PC-3 (cell line): ENCODE measurements at regions not wholly inside any gene's neighbourhood (a gene's known extent, or its start where the extent isn't known, plus 50 kb on each side); places are given as distances from the start of the nearest gene placed in this dataset.

Source experiments
- ATAC-seq: fragments of 200-7000 bp; cut with Tn5 transposase; 2 replicates; pipeline ENCODE4 v1.9.1; 2020; ENCODE audit warnings: mild to moderate bottlenecking, moderate library complexity
- BruUV-seq: library from RNA; stranded (reverse); fragments of 400-500 nt; replicated peaks from 2 replicates; lab custom pipeline; 2021; lab: Mats Ljungman, UMichigan
- CTCF ChIA-PET: fragments of 300-600 bp; sonication (Branson Sonifier 250); formaldehyde crosslinking; loops from one replicate; lab custom pipeline; 2022; ENCODE audit warnings: antibody characterized with exemption; lab: Charles Lee
- POLR2A ChIA-PET: fragments of 300-600 bp; sonication (Branson Sonifier 250); formaldehyde crosslinking; loops from one replicate; lab custom pipeline; 2022; ENCODE audit warnings: antibody characterized with exemption; ENCODE audit not compliant: unreplicated experiment; lab: Charles Lee
- DNase-seq: peaks from one replicate; pipeline ENCODE4 v3.0.0-alpha.2; 2015
- H2AFZ ChIP-seq: fragments of 300-600 bp; sonication (generic); 2 replicates; pipeline ENCODE4 v1.6.0; 2016; ENCODE audit warnings: antibody characterized with exemption, low read length
- H3F3A ChIP-seq: fragments of 300-600 bp; sonication (generic); one replicate; pipeline ENCODE4 v1.6.0; 2017; ENCODE audit warnings: antibody characterized with exemption, low read length, control low read depth, mild to moderate bottlenecking; ENCODE audit not compliant: unreplicated experiment
- H3K27ac ChIP-seq: fragments of 300-600 bp; sonication (generic); 2 replicates; pipeline ENCODE4 v1.5.1; 2016; ENCODE audit warnings: mild to moderate bottlenecking, low read length
- H3K27me3 ChIP-seq: fragments of 300-600 bp; sonication (generic); 2 replicates; pipeline ENCODE4 v1.6.1; 2016; ENCODE audit warnings: low read length, mixed read lengths
- H3K36me3 ChIP-seq: fragments of 300-600 bp; sonication (generic); 2 replicates; pipeline ENCODE4 v1.6.1; 2016; ENCODE audit warnings: low read depth, mixed run types, low read length, mixed read lengths
- H3K4me1 ChIP-seq: fragments of 300-600 bp; sonication (generic); 2 replicates; pipeline ENCODE4 v1.5.1; 2016; ENCODE audit warnings: low read length; ENCODE audit not compliant: insufficient read depth
- H3K4me2 ChIP-seq: fragments of 300-600 bp; sonication (generic); 2 replicates; pipeline ENCODE4 v1.6.0; 2016; ENCODE audit warnings: low read length
- H3K4me3 ChIP-seq: fragments of 300-600 bp; sonication (generic); 2 replicates; pipeline ENCODE4 v1.5.1; 2016; ENCODE audit warnings: mild to moderate bottlenecking, low read length, mixed read lengths
- H3K79me2 ChIP-seq: fragments of 300-600 bp; sonication (generic); 2 replicates; pipeline ENCODE4 v1.6.1; 2017; ENCODE audit warnings: low read length, mixed read lengths
- H3K9ac ChIP-seq: fragments of 300-600 bp; sonication (generic); 2 replicates; pipeline ENCODE4 v1.6.0; 2016; ENCODE audit warnings: mild to moderate bottlenecking, low read length
- H3K9me2 ChIP-seq: fragments of 300-600 bp; sonication (generic); replicated peaks from 2 replicates; pipeline ENCODE4 v1.6.1; 2016; ENCODE audit warnings: mixed run types, low read length, mixed read lengths
- H3K9me3 ChIP-seq: fragments of 300-600 bp; sonication (generic); 2 replicates; pipeline ENCODE4 v1.6.1; 2016; ENCODE audit warnings: low read length, mixed read lengths
- H4K20me1 ChIP-seq: fragments of 300-600 bp; sonication (generic); 2 replicates; pipeline ENCODE4 v1.6.1; 2016; ENCODE audit warnings: low read length, mixed read lengths
- EZH2 ChIP-seq: fragments of 300-600 bp; sonication (generic); IDR thresholded peaks from one replicate; pipeline ENCODE4 v1.6.1; 2017; ENCODE audit warnings: antibody characterized with exemption, mild to moderate bottlenecking, low read length; ENCODE audit not compliant: unreplicated experiment
- EZH2phosphoT487 ChIP-seq: fragments of 300-600 bp; sonication (generic); IDR thresholded peaks from 2 replicates; pipeline ENCODE4 v1.6.1; 2018; ENCODE audit warnings: mild to moderate bottlenecking, antibody characterized with exemption, low read length, borderline replicate concordance
- intact Hi-C: fragments of 100-400 bp; cut with micrococcal nuclease; formaldehyde crosslinking; loops from 2 replicates; pipeline ENCODE4 v1.9.0; 2023
- TF ChIP-seq, protein P1 (sequence below): fragments of 300-600 bp; sonication (generic); conservative IDR thresholded peaks from 2 replicates; pipeline ENCODE4 v1.5.1; 2017; ENCODE audit warnings: antibody characterized with exemption, low read depth, mild to moderate bottlenecking, low read length

DNA sequence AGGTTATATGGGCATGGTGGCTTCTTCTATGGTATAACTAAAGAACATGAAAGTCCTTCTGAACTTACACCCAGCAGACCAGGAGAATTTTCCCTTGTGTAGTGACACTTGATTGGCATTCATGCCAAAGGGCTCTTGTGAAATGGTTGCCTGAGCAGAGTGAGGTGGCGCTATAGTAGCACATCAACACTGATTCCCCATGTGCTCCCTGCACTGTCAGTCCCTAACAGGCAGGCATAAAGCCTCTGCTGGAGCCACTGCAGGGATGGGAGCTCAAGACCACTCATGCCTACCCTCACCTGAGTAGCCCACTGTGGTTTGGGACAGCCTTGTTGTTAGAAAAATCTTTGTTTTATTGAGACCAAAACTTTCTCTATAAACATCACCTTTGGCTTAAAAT is 92.6 kb upstream of the LIN7C start:
- CTCF ChIA-PET, result no interaction called here
- H3K9me3 ChIP-seq, result no peaks in the 10 kb centered on the region
- no peaks in the 10 kb centered on the region for H3K9me2 ChIP-seq
- TF ChIP-seq EZH2, result no peak
- TF ChIP-seq, protein P1, sequence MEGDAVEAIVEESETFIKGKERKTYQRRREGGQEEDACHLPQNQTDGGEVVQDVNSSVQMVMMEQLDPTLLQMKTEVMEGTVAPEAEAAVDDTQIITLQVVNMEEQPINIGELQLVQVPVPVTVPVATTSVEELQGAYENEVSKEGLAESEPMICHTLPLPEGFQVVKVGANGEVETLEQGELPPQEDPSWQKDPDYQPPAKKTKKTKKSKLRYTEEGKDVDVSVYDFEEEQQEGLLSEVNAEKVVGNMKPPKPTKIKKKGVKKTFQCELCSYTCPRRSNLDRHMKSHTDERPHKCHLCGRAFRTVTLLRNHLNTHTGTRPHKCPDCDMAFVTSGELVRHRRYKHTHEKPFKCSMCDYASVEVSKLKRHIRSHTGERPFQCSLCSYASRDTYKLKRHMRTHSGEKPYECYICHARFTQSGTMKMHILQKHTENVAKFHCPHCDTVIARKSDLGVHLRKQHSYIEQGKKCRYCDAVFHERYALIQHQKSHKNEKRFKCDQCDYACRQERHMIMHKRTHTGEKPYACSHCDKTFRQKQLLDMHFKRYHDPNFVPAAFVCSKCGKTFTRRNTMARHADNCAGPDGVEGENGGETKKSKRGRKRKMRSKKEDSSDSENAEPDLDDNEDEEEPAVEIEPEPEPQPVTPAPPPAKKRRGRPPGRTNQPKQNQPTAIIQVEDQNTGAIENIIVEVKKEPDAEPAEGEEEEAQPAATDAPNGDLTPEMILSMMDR, result no peak
- no peak for TF ChIP-seq EZH2phosphoT487
- H3K9ac ChIP-seq, result no peak overlapping the region
- H3K36me3 ChIP-seq, result no peaks in the 10 kb centered on the region
- no peaks in the 10 kb centered on the region for H3K4me1 ChIP-seq
- H3F3A ChIP-seq, result no peaks in the 10 kb centered on the region
- DNase-seq (no peak), ATAC-seq (no peak)
- intact Hi-C loops, result no loop called here
- H3K4me2 ChIP-seq, result no peak overlapping the region
- H3K27ac ChIP-seq, result no peak overlapping the region
- no peak overlapping the region for H3K4me3 ChIP-seq
- no peak overlapping the region for H2AFZ ChIP-seq
- POLR2A ChIA-PET, result interaction anchor here (0.7 kb wide), 1 partner anchor 51 kb away, joined by 25 read pairs; no protein-coding TSS in a partner anchor
- no TSS peak for BruUV-seq
- H3K79me2 ChIP-seq, result no peaks in the 10 kb centered on the region
- H3K27me3 ChIP-seq, result no peaks in the 10 kb centered on the region
- H4K20me1 ChIP-seq, result no peaks in the 10 kb centered on the region

DNA sequence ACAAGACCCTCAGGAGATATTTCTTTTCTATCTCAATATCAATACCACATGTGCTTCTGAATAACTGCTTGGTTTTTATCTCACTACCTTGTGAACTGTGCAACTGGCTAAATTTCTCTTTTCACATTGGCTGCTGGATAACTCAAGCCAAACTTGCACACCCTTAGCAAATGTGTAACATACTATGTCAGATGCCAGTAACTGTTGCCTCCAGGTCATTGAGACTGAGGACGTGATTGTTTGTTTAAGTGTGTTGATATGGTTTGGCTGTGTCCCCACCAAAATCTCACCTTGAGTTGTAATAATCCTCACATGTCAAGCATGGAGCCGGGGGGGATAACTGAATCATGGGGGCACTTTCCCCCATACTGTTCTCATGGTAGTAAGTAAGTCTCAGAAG is 90.2 kb upstream of the LIN7C start:
- CTCF ChIA-PET, result no interaction called here
- no peak for TF ChIP-seq EZH2phosphoT487
- no peak for TF ChIP-seq EZH2
- TF ChIP-seq, protein P1, result no peak

DNA sequence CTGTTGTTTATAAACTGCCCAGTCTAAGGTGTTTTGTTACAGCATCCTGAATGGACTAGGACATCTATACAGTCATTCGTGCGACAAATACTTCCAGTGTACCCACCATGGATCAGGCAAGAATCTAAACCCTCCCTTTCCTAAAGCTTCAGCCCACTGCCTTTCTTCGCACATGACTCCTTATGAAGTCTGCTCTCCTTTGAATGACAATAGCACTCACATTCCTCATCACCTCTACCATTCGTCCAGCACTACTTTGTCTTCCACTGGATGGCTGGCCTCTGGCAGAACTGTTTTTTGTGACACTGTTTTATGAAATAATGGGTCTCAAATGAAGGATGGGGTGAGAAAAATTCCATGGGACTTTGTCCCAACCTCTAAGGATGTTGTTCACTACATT is 89.8 kb upstream of the LIN7C start:
- Histone ChIP-seq H3K4me3 (no peak overlapping the region), H3K79me2 (no peaks in the 10 kb centered on the region), H2AFZ (no peak overlapping the region), H3K36me3 (no peaks in the 10 kb centered on the region), H3K4me1 (no peaks in the 10 kb centered on the region), H4K20me1 (no peaks in the 10 kb centered on the region), H3K4me2 (no peak overlapping the region), H3K9me2 (no peaks in the 10 kb centered on the region), H3K9me3 (no peaks in the 10 kb centered on the region), H3F3A (no peaks in the 10 kb centered on the region), H3K9ac (no peak overlapping the region), H3K27me3 (no peaks in the 10 kb centered on the region), H3K27ac (no peak overlapping the region)
- TF ChIP-seq, protein P1, result no peak
- TF ChIP-seq EZH2 (no peak), EZH2phosphoT487 (no peak)
- POLR2A ChIA-PET, result no interaction called here
- intact Hi-C loops, result no loop called here
- CTCF ChIA-PET, result no interaction called here
- no peak for DNase-seq
- BruUV-seq, result no TSS peak
- no peak for ATAC-seq

More for the DNA sequence above, 90.2 kb upstream of the LIN7C start:
- H3K9ac ChIP-seq, result no peak overlapping the region
- no TSS peak for BruUV-seq
- no peak overlapping the region for H3K4me2 ChIP-seq
- intact Hi-C loops, result no loop called here
- no peak overlapping the region for H2AFZ ChIP-seq
- no peaks in the 10 kb centered on the region for H3K4me1 ChIP-seq
- no peaks in the 10 kb centered on the region for H3K9me2 ChIP-seq
- no peaks in the 10 kb centered on the region for H3K9me3 ChIP-seq
- POLR2A ChIA-PET, result no interaction called here
- H3K4me3 ChIP-seq, result no peak overlapping the region
- DNase-seq, result no peak
- no peaks in the 10 kb centered on the region for H3F3A ChIP-seq
- no peak for ATAC-seq
- no peaks in the 10 kb centered on the region for H3K79me2 ChIP-seq
- no peaks in the 10 kb centered on the region for H3K36me3 ChIP-seq
- no peak overlapping the region for H3K27ac ChIP-seq
- no peaks in the 10 kb centered on the region for H4K20me1 ChIP-seq
- no peaks in the 10 kb centered on the region for H3K27me3 ChIP-seq
